Hepatocyte (in vitro differentiated cells): ENCODE measurements at regions not wholly inside any gene's neighbourhood (a gene's known extent, or its start where the extent isn't known, plus 50 kb on each side); places are given as distances from the start of the nearest gene placed in this dataset.

Experiments used
- EZH2 ChIP-seq: fragments of 200-600 bp; sonication (generic); IDR thresholded peaks from 2 replicates; pipeline ENCODE4 v1.6.1; 2016; ENCODE audit warnings: antibody characterized with exemption, mild to moderate bottlenecking, borderline replicate concordance
- TF ChIP-seq, protein P1 (sequence below): fragments of 200-600 bp; sonication (generic); IDR thresholded peaks from 2 replicates; pipeline ENCODE4 v1.5.1; 2016; ENCODE audit warnings: antibody characterized with exemption, mild to moderate bottlenecking; ENCODE audit not compliant: poor library complexity

DNA sequence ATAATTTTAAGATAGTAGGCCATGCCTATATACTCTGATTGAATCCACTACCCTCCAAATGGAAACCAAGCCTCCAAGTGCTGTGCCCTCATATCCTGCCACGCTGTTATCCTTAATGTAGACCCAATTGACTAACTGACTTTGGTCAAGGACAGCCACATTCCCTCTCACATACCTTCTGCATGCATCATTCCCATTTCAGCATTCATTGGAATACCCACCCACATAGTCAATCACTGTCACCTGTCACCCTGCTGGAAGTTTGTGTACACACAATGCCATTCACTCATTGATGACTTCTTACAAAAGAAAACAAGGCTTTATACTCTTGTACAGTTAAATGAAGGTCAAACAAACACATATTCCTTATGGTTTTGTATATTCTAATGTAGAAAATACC lies 221.1 kb upstream of the PBX1 start:
- TF ChIP-seq, protein P1, sequence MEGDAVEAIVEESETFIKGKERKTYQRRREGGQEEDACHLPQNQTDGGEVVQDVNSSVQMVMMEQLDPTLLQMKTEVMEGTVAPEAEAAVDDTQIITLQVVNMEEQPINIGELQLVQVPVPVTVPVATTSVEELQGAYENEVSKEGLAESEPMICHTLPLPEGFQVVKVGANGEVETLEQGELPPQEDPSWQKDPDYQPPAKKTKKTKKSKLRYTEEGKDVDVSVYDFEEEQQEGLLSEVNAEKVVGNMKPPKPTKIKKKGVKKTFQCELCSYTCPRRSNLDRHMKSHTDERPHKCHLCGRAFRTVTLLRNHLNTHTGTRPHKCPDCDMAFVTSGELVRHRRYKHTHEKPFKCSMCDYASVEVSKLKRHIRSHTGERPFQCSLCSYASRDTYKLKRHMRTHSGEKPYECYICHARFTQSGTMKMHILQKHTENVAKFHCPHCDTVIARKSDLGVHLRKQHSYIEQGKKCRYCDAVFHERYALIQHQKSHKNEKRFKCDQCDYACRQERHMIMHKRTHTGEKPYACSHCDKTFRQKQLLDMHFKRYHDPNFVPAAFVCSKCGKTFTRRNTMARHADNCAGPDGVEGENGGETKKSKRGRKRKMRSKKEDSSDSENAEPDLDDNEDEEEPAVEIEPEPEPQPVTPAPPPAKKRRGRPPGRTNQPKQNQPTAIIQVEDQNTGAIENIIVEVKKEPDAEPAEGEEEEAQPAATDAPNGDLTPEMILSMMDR, result no peak
- no peak for TF ChIP-seq EZH2
